ENCODE measurements at regions not wholly inside any gene's neighbourhood (a gene's known extent, or its start where the extent isn't known, plus 50 kb on each side); places are given as distances from the start of the nearest gene placed in this dataset.

DNA sequence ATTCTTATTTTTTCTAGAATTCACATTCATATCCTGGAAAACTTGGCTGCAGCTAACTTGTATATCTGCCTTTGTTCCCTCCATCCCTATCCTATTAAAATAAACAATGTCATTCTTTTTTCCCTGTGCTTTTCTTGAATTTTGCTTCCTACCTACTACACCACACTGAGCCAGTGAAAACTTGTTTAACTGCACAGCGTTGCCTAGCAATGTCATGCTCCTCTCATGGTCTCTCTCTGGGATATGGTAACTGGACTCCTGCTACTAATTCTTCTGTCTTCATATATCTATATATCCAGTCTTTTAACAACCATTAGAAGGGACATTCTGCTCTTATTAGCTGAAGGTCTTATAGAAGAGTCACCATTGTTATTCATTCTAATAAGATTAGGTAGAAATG is 434.4 kb downstream of the METTL15 start:
- no peak for TF ChIP-seq BHLHE40 (IDR thresholded peaks at IDR 0.05; ENCODE audit: borderline replicate concordance)
- no peak for TF ChIP-seq FOXM1 (IDR thresholded peaks at IDR 0.05; ENCODE audit: borderline replicate concordance)
- no peak for TF ChIP-seq LEF1 (IDR thresholded peaks at IDR 0.05; ENCODE audit: borderline replicate concordance)
- no peak for TF ChIP-seq CTBP1 (IDR thresholded peaks at IDR 0.05; ENCODE audit: borderline replicate concordance)
- TF ChIP-seq TARDBP (IDR thresholded peaks at IDR 0.05), result no peak
- TF ChIP-seq SP1 (IDR thresholded peaks at IDR 0.05), result no peak
- no peak for TF ChIP-seq ELF4 (IDR thresholded peaks at IDR 0.05)
- 0 out of 2 replicates have a peak, but pooled peaks have one; percentile 18 for TF ChIP-seq ARNT (IDR thresholded peaks at IDR 0.05)
